Stomach (tissue), 4 donors: ENCODE measurements at regions not wholly inside any gene's neighbourhood (a gene's known extent, or its start where the extent isn't known, plus 50 kb on each side); places are given as distances from the start of the nearest gene placed in this dataset.

Source experiments
- EP300 ChIP-seq: sonication (generic); formaldehyde crosslinking; IDR thresholded peaks from one replicate; pipeline ENCODE4 v1.6.1; 2017; ENCODE audit warnings: antibody characterized with exemption
- POLR2A ChIP-seq, 4 donors: fragments of 450-650 bp; IDR thresholded peaks; one replicate each; pipeline ENCODE4 v1.6.1; 2016; ENCODE audit warnings: antibody characterized with exemption in 4 of 4, control low read depth in 2 of 4, mild to moderate bottlenecking in 1 of 4, moderate library complexity in 1 of 4
- TF ChIP-seq, protein P1 (sequence below), 7 experiments: fragments of 450-650 bp in 4 of 7; fragments of 200-600 bp in 3 of 7; sonication (generic) in 3 of 7; IDR thresholded peaks; one replicate each; pipeline ENCODE4 v1.5.1; 2016 to 2019; ENCODE audit warnings: antibody characterized with exemption in 7 of 7, control low read depth in 2 of 7, mild to moderate bottlenecking in 1 of 7

DNA sequence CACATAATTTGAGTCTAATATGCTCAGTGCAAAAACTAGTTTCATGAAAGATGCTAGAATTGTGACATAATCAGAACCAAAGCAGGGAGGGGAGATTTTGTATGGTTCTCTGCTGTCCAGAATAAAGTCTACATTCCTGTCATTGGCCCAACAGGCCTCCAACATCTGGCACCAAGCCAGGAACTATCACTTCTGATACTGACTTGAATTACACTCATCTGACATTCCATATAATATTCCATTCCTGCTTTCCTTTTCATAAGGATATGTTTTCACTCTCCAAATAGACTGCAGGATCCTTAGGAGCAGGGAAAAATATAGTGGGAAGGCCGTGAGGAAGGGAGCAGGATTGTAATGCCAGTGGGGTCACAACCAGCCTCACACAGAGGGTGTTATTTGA is 84.6 kb upstream of the BTN3A2 start:
- TF ChIP-seq EP300 (no peak), POLR2A (IDR thresholded peaks at IDR 0.05) (no peak)
- TF ChIP-seq, protein P1, sequence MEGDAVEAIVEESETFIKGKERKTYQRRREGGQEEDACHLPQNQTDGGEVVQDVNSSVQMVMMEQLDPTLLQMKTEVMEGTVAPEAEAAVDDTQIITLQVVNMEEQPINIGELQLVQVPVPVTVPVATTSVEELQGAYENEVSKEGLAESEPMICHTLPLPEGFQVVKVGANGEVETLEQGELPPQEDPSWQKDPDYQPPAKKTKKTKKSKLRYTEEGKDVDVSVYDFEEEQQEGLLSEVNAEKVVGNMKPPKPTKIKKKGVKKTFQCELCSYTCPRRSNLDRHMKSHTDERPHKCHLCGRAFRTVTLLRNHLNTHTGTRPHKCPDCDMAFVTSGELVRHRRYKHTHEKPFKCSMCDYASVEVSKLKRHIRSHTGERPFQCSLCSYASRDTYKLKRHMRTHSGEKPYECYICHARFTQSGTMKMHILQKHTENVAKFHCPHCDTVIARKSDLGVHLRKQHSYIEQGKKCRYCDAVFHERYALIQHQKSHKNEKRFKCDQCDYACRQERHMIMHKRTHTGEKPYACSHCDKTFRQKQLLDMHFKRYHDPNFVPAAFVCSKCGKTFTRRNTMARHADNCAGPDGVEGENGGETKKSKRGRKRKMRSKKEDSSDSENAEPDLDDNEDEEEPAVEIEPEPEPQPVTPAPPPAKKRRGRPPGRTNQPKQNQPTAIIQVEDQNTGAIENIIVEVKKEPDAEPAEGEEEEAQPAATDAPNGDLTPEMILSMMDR (IDR thresholded peaks at IDR 0.05): no peak
